ENCODE measurements at regions not wholly inside any gene's neighbourhood (a gene's known extent, or its start where the extent isn't known, plus 50 kb on each side); places are given as distances from the start of the nearest gene placed in this dataset.
"Not testable (repeated sequence)": the region's sequence is repeated elsewhere in the genome, so short reads cannot be mapped to it uniquely, and the experiment has no call there.

DNA sequence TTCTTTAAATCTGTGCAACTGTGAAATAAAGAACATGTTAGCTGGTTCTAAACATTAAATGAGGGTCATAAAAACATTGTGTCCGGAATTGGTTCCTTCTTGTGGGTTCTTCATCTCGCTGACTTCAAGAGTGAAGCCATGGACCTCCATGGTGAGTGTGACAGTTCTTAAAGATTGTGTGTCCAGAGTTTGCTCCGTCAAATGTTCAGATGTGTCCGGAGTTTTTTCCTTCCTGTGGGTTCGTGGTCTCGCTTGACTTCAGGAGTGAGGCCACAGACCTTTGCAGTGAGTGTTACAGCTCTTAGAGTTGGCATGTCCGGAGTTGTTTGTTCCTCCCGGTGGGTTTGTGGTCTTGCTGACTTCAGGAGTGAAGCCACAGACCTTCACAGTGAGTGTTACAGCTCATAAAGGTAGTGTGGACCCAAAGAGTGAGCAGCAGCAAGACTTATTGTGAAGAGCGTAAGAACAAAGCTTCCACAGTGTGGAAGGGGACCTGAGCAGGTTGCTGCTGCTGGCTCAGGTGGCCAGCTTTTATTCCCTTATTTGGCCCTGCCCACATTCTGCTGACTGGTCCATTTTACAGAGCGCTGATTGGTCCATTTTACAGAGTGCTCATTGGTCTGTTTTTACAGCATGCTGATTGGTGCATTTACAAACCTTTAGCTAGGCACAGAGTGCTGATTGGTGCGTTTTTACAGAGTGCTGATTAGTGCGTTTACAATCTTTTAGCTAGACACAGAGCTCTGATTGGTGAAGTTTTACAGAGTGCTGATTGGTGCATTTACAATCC, 579.2 kb downstream of the GBE1 start:
- TF ChIP-seq, protein P1, sequence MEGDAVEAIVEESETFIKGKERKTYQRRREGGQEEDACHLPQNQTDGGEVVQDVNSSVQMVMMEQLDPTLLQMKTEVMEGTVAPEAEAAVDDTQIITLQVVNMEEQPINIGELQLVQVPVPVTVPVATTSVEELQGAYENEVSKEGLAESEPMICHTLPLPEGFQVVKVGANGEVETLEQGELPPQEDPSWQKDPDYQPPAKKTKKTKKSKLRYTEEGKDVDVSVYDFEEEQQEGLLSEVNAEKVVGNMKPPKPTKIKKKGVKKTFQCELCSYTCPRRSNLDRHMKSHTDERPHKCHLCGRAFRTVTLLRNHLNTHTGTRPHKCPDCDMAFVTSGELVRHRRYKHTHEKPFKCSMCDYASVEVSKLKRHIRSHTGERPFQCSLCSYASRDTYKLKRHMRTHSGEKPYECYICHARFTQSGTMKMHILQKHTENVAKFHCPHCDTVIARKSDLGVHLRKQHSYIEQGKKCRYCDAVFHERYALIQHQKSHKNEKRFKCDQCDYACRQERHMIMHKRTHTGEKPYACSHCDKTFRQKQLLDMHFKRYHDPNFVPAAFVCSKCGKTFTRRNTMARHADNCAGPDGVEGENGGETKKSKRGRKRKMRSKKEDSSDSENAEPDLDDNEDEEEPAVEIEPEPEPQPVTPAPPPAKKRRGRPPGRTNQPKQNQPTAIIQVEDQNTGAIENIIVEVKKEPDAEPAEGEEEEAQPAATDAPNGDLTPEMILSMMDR (IDR thresholded peaks at IDR 0.05): not testable (repeated sequence)
- not testable (repeated sequence) for TF ChIP-seq ZFX (IDR thresholded peaks at IDR 0.05; ENCODE audit: borderline replicate concordance)

All from 22Rv1 (cell line).